Erythroblast (primary cell): ENCODE measurements at regions not wholly inside any gene's neighbourhood (a gene's known extent, or its start where the extent isn't known, plus 50 kb on each side); places are given as distances from the start of the nearest gene placed in this dataset.

Experiments used
- GATA1 ChIP-seq: IDR thresholded peaks from 2 replicates; pipeline ENCODE4 v1.6.1; 2011; ENCODE audit warnings: low read depth, mild to moderate bottlenecking, control low read depth, low read length, moderate library complexity
- POLR2A ChIP-seq: IDR thresholded peaks from 2 replicates; pipeline ENCODE4 v1.6.1; 2011; ENCODE audit warnings: mild to moderate bottlenecking, low read length

DNA sequence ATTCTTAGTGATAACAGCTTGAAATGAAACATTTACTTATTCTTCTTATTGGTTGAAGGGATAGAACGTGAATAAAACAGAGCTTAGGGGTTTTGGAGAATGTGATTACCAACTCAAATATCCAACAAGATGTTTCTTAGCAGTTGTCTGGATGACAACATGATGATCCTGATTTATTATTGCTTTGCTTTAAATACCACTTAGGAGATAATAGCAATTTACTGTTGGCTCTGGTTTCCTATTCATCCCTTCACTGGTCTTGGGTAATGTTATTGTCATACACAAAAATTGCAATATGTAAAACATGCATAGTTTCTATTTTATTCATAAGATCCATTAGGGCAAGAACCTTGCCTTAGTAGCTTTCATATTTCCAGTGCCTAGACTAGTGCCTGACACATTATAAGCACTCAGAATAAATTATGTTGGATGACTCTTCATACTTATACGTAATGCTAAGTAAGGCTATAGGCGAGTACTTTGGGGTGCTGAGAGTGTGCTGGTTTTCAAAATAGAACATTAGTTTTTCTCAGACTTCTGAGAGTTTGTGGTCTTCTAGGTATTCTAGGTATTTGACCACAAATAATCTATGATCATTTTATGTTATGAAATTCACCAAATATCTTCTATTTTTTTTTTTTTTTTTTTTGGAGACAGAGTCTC, 58.6 kb upstream of the PGRMC2 start:
- TF ChIP-seq POLR2A (no peak), GATA1 (no peak)
